T-helper 1 cell (primary cell): ENCODE measurements at regions not wholly inside any gene's neighbourhood (a gene's known extent, or its start where the extent isn't known, plus 50 kb on each side); places are given as distances from the start of the nearest gene placed in this dataset.
"Not testable (repeated sequence)": the region's sequence is repeated elsewhere in the genome, so short reads cannot be mapped to it uniquely, and the experiment has no call there.

ENCODE experiments used
- DNase-seq, 5 donors: peaks; one replicate each; pipeline ENCODE4 v3.0.0-alpha.2; 2012 to 2020

DNA sequence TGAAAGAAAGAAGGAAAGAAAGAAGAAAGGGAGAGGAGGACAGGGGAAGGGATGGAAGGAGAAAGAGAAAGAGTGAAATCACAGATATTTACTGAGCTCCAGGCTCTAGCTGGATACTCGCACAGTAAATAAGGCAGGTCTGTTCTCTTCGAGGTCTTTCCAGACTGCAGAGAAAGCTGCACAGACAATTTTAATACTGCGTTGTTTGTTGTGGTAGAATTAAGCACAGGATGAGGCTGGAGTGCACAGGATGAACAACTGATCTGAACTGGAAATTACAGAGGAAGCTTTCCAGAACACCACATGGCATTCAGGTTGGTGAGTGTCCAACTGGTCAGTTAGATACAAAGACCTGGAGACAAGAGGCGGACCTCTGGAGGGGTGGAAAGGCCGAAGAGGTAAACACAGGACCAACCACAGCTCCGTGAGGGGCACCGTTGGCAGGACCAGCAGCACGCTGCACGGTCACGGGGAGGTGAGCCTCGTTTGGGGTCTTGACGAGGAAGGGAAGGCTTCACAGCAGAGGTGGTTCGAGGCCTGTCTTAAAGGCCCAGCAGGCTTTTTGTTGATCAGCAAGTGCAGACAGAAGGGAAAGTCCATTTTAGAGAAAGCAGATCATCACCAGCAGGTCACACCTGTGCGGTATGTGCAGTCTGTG, 121.7 kb downstream of the ATP6V0E2 start:
- not testable (repeated sequence) for DNase-seq

DNA sequence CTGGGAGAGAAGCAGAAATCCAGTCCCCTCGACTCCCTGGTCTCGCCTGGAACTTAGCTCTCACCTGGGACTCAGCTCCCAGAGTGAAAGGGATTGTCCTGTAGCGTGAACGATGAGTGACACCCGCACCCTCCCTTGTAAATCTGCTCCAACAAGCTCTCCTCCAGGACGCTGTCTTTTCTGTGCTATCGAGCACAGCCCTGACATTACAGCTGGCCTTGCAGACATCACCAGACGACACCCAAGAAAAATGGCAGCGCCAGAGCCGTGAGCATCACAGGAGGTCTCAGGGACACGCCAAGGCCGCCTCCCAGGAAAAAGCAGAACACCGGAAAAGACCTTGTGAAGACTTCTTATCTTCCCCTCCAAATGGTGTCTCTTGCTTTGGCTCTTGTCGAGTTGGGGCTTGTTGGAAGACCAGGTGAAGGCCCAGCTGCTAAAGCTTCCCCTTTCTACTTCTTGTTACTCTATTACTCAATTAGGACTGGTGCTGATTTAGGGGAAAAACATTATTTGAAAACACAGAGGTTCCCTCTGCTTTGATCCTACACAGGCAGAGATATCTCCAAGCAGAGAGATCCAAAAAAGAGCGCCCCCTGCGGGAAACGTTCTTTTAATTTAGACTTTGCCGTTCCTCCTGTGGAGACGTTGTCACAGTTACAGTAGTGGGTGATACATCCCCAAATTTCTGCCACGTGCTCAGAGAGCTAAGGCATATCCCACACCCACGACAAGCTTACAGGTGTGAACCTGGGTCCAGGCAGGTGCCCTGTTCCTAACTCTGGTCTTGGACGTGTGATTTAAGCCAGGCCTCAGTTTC, 127.2 kb downstream of the ATP6V0E2 start:
- not testable (repeated sequence) for DNase-seq

DNA sequence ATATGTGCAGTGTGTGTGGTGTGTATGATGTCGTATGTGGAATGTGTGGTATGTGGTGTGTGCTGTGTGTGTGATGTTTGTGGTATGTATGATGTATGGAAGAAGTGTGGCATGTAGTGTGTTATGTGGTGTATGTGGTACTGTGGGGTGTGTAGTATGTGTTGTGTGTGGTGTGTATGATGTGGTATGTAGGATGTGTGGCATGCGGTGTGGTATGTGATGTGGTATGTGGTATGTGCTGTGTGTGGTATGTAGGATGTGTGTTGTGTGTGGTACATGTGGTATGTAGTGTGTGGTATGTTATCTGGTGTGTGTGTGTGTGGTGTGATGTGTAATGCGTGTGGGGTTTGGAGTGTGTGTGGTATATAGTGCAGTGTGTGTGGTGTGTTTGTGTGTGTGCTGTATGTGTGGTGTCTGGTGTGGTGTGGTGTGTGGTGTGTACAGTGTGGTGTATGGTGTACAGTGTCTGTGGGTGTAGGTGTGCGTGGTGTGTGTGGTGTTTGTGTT, 129.6 kb downstream of the ATP6V0E2 start:
- no peak for DNase-seq

DNA sequence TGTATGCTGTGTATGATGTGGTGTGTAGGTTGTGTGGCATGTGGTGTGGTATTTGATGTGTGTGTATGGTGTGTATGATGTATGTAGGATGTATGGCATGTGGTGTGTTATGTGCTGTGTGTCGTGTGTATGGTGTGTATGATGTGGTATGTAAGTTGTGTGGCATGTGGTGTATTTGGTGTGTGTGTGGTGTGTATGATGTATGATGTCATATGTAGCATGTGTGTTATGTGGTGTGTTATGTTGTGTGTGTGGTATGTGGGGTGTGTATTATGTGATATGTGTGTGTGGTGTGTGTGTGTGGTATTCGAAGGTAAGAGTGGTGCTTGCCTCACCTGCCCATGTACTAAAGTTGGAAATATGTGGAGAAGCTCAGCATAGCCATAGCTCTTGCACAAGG, 130.2 kb downstream of the ATP6V0E2 start:
- not testable (repeated sequence) for DNase-seq

DNA sequence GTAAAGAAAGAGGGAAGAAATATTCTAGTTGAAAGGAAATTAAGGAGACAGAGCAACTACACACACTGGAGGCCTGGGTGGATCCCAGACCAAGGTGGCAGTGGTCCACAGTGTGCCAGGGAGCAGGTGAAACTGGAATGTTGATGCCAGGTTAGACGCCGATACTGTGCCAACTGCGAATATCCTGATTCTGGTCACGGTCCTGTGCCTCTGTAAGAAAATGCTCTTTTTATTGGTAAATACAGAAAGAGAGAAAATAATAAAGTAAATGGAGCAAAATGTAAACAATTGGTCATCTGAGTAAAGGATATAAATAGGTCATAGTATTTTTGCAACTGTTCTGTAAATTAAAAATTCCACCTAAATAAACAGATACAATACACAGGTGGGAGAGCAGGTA, 131.1 kb downstream of the ATP6V0E2 start:
- not testable (repeated sequence) for DNase-seq

DNA sequence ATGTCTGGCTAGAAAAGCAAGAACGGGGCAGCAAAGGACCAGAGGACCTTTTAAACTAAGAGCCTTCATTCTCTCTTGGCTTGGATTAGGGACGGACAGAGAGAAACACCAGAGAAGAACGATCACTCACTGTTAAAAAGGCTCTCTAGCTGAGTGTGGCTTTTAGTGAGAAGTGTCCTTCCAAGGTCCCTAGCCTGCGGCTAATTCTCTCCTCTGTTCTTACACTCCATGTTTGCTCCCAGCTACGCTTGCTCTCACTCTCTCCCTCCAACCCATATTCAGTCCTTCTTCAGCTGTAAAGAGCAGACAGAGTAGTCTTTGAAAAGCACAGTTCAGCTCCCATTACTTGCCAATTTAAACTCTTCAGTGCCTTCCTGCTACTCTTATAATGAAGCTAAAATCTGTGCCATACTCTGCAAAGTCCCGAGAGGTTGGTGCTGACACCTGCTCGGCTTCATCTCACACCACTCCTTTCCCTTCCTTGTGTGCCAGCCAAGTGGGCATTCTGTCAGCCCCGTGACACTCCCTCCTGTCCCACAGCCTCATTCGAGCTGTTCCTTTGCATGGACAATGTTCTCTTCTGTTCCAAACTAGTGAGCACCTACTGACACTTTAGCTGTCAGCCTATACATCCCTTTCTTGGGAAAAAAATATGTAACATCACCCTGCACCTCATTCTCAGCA, 136.0 kb downstream of the ATP6V0E2 start:
- not testable (repeated sequence) for DNase-seq

DNA sequence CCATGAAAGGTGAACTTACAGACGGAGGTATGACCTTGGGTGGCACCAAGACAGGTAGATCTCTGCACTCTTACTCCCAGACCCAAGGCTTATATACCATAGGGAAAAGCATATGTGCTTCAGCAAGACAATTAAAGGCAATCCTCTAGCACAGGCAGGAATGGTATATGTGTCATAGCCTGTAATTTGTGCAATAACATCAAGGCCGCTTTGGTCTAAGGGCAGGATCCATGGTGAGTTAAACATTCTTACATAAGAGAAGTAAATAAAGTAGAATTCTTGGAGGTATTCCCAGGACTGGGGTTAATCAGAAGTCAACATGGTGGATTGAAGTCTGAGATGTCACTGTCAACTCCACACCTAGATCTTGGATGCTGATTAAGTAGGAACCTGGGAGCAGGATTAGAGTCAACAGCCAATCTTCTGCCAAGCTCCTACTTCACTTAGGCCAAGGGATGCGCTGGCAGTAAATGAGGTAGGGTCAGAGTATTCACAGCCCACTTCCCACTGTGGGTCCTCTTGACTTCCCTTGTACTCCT, 143.0 kb downstream of the ATP6V0E2 start:
- DNase-seq = not testable (repeated sequence)

DNA sequence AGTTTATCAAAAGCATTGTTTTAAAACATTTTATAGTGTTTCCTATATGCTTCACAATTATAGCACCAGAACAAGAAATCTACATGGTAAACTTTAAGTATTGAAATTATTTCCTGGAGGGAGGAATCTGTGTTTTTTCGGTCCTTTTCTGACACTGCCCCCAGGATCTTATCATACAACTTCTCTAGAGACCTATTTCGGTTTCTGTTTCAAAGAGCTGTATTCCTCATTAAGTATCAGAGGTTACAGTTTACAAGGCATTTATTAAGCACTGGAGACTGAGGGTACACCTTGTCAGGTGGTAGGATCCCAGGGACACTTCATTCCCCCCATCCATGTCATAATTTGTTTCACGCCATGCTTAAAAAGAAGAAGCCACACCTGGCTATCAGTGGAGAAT, 146.4 kb downstream of the ATP6V0E2 start:
- not testable (repeated sequence) for DNase-seq

DNA sequence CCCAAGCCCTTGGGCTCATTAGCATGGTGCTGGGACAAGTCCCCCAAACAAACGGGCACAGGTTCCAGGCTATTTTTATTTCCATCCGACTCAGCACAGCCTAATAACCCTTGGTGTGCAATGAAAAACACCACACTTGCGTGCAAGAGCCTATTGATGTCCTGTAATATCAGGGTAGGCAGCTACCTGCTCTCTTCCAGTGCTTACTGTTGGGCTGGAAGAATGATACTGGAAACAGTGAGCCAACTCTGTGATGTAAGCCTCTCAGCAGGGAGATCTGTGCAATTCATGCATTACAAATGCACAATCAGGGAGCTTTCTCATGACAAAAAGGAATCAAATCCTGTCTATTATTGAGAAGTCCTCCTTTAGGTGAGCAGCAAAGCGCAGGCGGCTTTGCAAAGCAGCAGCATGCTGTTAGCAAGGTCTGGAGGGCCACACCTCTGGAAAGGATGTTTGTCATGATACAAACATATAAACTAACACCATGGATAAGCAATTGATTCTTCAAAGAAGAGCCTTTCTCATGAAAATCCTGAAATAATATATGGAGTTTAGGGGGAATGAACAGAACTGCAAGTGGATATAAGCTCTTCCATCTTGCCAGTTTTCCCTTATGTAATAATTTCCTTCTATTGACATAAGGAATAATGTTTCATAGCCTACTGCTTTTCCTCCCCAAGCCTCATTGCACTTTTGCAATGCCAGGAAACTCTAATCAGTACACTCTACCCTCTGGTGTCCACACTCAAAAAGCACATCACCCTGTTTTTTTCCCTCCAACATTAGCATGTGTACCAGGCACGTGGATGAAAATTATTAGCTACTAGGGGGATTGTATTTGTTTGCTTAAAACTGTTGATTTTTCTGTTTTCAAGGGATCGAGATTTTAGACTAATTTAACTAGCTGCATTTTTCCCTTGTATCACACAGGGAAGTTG, 151.1 kb downstream of the ATP6V0E2 start:
- not testable (repeated sequence) for DNase-seq

DNA sequence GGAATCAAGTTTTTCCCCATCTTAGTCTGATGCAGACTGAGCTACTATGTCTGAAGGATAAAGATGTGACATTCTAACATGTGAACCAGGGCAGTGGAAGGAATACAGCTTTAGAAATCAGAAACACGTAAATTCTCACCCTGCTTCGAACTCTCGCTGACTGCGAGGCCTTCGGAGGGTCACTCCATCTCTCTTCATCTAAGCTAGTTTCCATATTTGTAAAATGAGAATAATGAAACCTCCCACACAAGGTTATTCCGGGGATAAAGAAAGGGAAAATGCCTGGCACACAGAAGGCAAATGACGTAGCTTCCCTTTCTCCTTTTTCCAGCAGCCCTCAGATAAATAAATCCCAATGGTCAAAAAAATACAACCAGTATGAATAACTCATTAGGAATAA, 152.0 kb downstream of the ATP6V0E2 start:
- not testable (repeated sequence) for DNase-seq

DNA sequence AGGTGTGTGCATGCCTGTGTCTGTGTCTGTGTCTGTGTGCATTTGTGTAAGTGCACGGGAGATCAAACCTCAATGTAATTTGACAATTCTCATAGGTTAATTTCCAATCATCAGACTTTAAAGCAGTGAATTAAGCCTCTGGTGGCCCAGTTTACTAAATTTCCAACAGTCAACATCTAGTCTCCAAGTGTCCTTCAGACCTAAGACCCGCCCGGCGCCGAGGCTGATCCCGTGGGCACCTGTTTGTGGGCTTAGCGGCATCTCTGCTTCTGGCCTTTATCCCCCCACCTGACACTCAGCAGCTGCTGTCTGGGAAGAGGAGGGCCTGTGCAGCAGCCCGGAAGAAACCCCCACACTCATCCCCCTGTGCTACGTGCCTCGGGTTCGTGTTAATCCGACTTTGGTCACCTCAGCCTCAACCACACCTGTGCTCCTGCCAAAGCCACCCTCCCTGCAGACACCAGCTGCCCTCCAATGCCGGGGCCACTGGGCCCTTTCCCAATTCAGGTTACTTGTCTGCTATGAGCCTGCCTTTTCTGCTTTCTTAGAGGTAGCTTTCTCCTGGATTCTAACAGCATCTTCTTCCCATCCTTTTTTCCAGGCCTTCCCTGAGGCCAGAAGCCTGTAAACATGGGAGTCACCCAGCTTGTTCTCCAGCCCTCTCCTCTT, 154.7 kb downstream of the ATP6V0E2 start:
- DNase-seq = not testable (repeated sequence)

DNA sequence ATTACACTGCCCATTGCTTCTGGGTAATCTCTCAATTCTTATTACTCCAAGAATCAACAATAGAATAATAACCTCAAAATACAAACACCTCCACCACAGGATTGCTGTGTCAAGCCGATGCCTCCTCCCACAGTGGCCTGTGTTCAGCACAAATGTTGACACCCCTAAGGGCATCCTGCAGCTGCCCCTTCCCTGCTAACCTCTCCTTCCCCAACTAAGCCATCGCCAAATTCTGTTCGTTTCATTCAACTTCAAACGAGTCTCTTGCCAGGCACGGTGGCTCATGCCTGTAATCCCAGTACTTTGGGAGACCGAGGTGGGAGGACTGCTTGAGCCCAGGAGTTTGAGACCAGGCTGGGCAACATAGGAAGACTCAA, 155.2 kb downstream of the ATP6V0E2 start:
- not testable (repeated sequence) for DNase-seq

DNA sequence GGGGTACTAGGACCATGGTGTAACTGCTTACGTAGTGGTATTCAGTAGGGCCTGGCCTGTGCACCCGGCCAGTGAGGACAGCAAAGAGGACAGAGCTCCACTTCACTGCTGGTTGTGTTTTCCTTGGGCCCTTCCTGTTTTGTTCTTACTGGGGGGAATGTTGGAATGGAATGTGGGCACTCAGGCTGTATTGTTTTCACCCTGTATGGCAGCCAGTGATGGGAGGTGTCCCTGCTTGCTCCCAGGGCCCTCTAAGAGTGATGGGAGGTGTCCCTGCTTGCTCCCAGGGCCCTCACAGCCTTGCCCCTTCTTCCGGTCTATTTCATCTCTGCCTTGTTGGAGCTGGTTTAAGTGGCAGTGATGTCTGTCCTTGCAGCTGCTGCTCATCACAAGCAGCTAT, 158.0 kb downstream of the ATP6V0E2 start:
- DNase-seq = not testable (repeated sequence)

DNA sequence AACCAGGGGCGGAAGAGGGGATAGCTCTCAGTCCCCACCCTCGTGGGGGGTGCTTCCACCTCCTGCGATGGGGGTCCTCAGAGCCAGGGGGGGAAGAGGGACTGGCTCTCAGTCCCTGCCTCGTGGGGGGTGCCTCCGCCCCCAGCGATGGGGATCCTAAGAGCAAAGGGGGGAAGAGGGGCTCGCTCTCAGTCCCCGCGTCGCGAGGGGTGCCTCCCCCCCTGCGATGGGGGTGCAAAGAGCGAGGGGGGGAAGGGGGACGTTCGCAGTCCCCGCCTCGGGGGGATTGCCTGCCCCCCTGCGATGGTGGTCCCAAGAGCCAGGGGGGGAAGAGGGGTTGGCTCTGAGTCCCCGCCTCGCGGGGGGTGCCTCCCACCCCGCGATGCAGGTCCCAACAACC, 159.9 kb downstream of the ATP6V0E2 start:
- DNase-seq = not testable (repeated sequence)

DNA sequence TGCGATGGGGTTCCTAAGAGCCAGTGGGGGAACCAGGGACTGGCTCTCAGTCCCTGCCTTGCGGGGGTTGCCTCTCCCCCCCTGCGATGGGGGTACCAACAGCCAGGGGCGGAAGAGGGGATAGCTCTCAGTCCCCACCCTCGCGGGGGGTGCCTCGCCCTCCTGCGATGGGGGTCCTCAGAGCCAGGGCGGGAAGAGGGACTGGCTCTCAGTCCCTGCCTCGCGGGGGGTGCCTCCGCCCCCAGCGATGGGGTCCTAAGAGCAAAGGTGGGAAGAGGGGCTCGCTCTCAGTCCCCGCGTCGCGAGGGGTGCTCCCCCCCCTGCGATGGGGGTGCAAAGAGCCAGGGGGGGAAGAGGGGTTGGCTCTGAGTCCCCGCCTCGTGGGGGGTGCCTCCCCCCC, 162.0 kb downstream of the ATP6V0E2 start:
- not testable (repeated sequence) for DNase-seq

DNA sequence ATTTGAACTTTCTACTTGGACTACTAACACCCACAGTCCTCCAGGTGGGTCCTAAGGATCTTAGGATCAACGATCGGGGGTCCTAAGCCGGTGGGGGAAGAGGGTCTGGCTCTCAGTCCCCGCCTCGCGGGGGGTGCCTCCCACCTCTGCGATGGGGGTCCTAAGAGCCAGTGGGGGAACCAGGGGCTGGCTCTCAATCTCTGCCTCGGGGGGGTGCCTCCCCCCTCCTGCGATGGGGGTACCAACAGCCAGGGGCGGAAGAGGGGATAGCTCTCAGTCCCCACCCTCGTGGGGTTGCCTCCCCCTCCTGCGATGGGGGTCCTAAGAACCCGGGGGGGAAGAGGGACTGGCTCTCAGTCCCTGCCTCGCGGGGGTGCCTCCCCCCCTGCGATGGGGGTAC, 165.3 kb downstream of the ATP6V0E2 start:
- DNase-seq = not testable (repeated sequence)

DNA sequence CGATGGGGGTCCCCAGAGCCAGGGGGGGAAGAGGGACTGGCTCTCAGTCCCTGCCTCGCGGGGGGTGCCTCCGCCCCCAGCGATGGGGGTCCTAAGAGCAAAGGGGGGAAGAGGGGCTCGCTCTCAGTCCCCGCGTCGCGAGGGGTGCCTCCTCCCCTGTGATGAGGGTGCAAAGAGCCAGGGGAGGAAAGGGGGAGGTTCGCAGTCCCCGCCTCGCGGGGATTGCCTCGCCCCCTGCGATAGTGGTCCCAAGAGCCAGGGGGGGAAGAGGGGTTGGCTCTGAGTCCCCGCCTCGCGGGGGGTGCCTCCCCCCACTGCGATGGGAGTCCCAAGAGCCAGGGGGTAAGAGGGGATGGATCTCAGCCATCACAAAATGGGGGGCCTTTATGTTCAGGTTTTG, 168.5 kb downstream of the ATP6V0E2 start:
- DNase-seq = not testable (repeated sequence)

DNA sequence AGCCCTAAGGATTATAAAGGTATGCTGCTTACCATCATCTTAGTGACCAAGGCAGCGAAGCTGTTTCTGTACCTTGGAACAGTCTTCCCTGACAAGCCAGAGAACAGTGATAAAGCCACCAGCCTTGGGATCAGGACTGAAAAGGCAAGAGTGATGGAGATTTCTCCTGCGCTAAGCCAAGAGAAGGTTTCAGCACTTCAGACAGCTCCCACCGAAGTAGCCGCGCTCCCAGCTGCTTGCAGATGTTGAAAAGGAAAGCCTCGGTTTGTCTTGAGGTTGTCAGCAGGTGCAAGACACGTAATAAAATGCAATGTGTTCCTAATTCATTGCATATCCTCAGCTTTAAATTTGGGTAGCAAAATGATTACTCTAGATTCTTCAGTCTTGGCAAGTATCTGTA, 171.0 kb downstream of the ATP6V0E2 start:
- DNase-seq = peak in 2 of 5 donors; percentile 13 to 32

DNA sequence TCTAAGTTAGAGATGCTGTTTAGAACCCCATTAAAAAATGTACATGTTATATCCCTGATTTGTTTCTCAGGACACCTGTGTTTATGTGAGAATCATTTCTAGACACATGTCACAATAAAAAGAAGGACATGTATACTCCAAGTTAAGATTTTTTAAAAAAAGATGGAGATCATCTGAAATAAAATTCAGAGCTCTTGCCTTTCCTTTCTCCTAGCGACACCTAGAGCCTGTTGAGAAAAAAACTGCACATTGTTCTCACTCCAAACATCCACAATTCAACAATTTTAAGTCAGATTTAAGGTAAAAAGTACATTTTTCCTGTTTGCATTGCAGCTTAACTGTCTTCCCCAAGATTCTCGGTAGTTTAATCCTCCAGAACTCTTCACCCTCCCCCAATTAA, 171.8 kb downstream of the ATP6V0E2 start:
- DNase-seq = not testable (repeated sequence)

DNA sequence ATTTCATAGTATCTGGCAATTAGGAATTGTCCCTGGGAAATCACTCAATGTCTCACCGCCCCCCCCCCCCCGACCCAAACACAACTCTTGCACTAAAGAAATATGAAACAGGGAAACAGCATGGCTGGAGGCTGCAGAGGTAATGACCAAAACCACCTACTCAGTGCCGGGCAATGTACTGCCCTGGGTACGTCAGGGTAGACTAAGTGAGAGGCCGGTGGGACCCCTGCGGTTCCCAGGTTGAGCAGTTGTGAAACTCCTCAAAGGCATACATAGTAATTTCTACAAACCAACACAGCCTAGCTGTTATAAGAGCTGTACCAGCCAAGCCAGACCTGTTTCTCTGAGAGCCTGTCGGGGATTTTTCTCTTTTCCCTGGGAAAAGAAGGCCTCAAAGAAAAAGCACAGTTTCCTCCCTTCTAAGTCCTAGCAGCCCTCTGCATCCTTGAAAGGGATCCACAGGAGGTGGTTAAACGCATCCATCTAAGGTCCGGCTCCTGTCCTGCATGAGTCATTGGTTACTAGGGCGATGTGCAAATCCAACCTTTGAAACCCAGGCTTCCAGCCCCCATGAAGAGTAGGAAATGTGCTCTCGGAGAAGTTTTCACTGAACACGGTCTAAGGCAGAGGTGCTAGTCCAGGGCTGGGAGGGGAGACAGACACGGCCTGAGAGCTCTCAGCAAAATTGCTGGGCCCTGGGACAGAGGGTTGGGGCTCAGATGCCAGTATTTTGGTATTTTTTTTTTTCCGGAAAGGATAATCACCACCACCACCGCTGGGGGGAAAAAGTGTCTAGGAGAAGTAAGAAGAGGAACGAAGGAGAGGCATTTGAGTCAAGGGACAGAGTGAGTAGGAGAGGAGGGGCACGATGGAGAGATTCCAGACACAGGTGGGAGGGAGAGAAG, 172.8 kb downstream of the ATP6V0E2 start:
- not testable (repeated sequence) for DNase-seq
